HG02642 (cell line): ENCODE measurements at regions not wholly inside any gene's neighbourhood (a gene's known extent, or its start where the extent isn't known, plus 50 kb on each side); places are given as distances from the start of the nearest gene placed in this dataset.
"Not testable (repeated sequence)": the region's sequence is repeated elsewhere in the genome, so short reads cannot be mapped to it uniquely, and the experiment has no call there.

Source experiments
- ATAC-seq: cut with Tn5 transposase; IDR thresholded peaks from one replicate; pipeline ENCODE4 v1.9.1; 2021; ENCODE audit warnings: mild to moderate bottlenecking; ENCODE audit not compliant: unreplicated experiment, poor library complexity

DNA sequence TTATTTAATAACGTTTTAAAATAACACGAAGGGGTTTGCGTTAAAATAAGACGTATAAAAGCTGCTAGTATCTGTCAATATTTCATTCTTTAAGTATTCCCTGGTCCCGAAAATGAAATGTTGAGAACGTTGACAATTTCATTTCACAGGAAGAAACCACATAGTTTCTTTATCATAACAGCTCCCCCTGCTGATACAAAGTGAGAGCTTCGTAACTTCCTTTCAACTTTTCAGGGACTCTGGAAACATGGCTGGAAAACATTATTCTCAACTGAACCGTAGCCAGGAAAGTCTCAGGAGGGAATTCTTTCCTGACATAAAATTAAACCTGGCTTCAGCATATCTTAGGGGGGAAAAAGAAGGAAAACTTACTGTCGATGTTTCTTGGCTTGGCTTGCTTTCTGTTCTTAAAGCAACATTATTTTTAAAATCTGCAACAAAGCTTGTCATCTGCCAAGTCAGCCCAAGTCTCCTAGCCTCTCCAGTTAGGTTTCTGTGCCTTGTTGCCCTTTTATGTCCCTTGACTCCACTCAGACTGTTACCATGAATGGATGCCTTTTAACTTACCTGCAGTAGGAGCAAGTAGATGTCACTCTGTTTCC lies 122.9 kb upstream of the DAB2 start:
- no peak for ATAC-seq

DNA sequence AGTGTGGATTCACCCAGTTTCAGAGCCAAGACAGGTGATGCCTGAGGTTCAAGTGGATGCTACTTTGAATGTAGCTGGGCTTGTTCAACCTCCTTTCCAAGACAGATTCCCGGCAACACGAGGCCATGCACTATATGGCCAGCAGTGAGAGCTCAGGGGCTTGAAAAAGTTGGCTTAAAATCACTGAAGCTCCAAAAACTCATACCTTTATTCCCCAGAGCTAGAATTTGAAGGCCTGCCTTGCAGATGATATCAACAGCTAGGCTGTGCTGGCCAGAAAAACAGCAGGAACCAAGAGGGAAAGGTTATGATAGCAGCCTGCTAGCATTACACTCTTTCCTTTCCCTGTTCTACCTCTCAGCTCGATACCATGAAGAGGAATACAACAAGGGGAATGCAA lies 120.2 kb upstream of the DAB2 start:
- ATAC-seq, result no peak

DNA sequence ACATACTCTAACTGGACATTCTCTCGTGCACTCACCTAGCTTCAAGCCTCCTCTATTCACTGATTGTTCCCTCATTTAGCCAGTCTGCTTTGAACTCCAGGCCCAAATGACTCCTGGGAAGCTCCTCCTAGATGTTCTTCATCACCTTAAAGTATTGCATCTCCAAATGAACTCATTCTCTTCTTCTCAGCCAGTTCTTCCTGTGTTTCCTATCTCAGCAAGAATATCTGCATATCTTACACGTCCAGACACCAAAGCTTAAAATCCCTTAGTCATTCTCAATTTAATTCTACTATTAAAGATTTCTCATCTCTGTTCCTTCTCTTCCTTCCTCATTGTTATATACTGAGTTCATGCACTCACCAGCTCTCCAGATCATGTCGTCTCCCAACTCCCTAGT lies 118.6 kb upstream of the DAB2 start:
- ATAC-seq, result no peak

DNA sequence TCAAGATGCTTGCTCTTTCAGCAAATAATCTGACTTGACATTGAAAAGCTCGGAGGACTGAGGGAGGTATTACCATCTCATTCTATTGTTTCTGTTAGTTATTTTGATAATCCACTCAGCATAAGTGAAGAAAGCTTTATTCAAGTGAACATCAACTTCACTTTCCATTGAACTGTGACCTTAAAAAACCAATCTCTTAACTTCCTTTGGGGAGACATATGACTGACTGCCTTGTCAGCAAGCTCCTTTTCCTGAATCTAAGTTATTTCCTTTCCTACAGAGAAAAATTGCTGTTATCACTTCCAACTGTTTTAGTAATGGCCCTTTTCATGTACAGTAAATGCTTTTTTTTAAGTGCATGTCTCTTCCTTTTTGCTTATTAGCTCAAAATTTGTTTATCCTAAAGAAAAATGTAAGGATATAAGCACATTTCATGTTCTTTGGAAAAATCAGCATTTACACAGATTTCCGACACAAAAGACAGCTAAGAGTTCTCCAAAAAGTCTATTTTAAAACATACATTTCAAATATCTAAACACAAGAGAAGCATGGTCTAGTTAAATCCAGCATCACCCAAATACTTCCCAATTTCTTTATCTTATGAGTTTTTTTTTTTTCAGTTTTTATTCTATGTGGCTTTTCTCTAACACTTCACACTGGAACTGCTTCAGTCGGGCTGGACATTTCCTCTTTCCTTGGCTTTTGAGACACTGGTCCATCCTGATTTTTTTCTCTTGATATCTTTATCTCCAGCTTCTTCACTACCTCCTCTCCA lies 117.9 kb upstream of the DAB2 start:
- ATAC-seq, result no peak

DNA sequence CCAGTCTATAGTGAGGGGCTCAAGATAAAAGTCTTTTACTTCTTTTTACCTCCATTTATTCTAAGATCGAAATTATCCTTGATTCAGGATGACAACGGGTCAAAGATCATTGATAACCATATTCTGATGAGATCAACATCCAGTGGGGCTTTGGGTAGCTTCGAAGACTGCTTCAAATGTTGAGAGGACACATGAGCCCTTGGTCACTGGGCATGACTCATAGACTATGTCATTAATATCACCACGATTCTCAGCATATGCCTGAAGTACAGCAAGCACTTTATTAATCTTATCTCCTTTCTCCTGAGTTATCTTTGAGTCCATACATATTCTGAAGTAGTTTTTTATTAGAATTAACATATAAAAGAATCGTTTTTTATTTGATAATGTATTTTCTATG lies 117.1 kb upstream of the DAB2 start:
- ATAC-seq, result no peak

DNA sequence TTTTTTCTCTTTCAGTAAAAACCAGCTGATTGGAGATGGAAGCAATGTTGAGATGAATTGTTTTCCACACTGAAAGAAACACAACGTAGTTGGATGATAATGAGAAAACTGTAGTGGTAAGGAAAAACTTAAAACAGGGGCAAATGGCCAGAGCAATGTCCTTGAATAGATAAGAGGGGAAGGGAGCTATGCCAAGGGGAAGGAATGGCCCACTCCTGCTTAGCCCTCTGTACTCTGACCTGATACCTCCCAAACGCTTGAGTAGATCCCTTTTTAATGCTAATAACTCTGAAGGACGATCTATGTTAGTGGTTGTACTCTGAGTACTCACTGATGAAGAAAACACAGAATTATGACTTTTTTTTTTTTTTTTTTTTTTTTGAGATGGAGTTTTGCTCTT lies 114.7 kb upstream of the DAB2 start:
- ATAC-seq, result no peak

DNA sequence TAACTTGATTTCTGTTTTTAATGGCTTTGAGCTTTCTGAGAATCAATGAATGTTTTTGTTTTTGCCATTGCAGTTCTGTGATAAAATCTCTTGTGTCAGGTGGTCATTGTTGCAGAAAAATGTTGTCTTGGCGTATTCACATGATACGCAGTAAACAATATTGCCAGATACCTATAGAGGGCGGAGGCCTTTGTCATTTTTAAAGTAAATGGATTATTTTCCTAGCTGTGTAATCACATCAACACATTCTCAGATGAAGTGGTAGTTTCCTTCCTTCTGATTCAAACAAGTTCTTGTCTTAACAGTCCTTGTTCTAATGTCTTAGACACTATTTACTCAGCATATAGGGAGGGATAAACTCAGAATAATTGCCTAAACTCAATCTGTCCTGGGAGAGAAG lies 109.9 kb upstream of the DAB2 start:
- ATAC-seq, result no peak

DNA sequence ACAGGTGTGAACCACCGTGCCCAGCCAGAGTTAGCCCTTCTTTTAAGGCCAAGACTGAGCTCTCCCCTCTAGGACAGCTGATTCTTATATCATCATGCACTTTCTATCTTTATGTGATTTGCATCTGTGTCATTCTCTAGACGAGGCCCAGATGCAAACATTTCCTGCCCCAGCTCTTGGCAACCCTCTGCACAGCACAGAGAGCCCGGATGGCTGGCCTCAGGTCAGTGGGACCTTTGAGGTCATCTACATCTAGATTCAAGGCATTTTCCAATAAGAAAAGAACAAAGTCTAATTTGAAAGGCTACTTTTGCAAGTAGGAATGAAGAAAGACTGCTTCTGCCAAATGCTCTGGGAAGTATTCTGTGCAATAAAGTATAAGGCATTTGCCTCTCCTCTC lies 109.0 kb upstream of the DAB2 start:
- ATAC-seq, result no peak

DNA sequence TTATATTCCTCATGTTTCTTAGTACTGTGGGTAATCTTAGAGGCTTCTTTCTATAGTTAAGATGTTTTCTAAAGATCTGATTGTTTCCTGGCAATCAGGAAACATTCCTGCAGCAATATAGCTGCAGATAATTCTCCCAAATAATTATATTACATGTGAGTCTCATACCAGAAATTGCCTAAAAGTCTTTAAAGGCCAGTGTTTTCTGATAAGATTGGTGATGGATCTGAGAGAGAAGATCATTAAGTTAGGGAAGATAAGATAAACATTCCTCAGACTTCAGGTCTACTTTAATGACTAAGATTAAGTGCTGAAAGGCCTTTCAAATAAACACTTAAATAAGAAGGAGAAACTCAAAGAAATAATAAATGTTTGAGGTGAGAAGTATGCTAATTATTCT lies 107.7 kb upstream of the DAB2 start:
- ATAC-seq, result no peak

DNA sequence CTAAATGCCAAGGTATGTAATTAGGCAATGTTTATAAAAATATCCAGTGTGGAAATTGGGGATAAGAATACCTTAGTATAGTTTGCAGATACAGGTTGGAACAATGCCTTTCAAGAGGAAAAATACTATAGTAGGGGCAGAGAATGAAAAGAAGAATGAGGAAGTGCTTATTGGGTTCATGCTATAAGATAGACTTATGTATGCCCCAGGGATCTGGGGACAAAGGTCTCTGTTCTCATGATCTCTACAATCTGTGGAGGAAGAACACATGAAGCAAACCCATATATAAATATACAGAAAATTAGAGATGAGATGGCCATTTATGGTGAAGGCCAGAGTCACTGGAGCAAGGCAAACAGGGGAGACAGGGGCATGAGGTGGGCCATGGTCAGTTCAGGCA lies 106.5 kb upstream of the DAB2 start:
- ATAC-seq, result no peak

DNA sequence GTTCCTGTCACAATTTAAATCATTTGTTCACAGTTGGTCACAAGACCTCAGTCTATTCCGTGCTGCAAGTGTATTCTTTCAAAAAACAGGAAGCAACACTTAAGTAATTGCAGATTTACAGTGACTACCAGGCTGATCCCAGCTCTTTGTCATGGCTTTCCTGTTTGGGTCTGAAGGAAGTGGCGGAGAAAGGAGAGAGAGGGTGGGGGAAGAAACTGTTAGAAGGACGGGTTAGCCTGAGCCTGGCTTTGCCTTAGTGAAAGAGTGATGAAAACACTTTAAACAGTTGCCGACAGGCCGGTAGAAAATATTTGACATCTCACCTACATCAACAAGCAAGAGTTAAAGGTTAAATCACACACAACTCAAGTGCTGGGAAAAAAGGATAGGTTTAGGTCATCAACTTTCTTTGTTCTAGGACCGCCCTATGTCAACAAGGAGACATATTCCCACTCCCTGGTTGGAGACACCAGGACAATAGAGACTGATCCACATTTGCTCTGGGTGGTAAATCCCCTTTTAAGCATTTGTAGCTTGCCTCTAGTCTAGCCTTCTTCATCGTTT lies 102.2 kb upstream of the DAB2 start:
- no peak for ATAC-seq

DNA sequence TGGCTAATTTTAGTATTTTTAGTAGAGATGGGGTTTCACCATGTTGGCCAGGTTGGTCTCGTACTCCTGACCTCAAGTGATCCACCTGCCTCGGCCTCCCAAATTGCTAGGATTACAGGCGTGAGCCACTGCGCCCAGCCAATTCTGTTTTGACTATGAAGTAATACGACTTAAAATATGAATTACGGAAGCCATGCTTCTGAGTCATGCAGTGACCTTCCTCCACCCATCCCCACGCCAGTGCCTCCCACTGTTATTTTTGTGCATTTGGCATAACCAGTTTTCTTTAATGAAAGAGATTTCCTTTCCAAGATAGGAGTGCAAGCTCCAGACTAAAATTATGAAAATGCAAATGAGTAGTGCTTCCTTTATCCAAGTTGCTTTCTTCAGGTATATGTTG lies 101.0 kb upstream of the DAB2 start:
- ATAC-seq, result not testable (repeated sequence)

DNA sequence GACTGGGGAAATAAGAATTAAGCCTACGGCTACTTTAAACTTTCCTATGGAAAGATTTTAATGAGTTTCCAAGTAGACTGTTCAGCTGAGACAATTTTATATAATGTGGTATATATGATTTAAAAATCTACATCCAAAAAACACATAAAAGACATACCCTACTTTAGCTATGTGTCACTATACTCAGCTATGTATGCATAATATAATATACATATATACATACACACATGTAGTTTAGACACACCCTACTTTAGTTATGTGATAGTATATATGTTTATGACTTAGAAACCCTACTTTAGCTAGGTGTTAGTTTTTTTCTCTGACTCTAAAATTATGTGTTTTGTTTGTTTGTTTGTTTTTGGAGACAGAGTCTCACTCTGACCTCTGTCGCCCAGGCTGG lies 100.5 kb upstream of the DAB2 start:
- no peak for ATAC-seq

DNA sequence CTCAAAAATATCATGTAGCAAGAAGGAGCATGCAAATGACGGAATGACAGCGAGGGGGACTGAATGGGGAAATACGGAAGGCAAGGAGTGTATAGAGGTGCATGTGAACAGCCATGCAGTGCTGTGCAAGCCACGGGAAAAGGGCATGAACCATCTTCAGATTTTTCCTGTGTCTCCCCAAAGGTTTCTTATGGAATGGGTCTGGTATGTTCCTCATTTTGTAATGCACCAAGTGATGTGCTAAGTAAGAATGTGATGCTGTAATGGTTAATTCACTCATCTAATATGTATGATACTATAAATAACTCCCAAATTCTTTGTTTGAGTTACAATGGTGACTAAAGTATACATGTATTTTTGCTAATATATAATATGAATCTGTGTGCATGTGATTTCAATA lies 99.0 kb upstream of the DAB2 start:
- no peak for ATAC-seq

DNA sequence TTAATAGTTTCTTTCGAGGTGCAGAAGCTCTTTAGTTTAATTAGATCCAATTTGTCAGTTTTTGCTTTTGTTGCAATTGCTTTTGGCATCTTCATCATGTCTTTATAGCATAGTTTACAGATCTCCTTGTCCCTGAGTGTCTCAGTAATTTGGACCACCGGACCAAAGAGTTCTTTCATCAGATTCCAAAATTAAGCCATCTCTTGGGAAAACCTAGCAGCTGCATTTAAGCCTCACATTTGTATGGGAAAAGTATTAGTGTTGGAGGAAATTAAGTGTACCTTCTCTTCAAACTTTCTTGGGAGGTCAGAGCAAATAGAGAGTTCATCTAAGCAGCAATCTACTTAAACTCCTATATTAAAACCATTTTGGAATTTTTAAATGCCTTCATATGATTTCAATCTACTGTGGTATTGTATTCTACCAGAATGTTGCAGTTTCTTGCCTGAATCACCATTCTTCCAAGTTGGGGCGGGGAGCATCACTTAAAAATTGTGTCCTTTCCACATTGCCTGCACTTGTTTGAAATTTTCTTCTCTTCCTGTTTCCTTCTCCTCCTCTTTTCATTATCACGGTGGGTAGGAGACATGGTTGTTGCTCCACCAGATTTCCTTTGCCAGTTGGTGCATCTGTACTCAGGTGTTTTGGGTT lies 97.3 kb upstream of the DAB2 start:
- no peak for ATAC-seq

DNA sequence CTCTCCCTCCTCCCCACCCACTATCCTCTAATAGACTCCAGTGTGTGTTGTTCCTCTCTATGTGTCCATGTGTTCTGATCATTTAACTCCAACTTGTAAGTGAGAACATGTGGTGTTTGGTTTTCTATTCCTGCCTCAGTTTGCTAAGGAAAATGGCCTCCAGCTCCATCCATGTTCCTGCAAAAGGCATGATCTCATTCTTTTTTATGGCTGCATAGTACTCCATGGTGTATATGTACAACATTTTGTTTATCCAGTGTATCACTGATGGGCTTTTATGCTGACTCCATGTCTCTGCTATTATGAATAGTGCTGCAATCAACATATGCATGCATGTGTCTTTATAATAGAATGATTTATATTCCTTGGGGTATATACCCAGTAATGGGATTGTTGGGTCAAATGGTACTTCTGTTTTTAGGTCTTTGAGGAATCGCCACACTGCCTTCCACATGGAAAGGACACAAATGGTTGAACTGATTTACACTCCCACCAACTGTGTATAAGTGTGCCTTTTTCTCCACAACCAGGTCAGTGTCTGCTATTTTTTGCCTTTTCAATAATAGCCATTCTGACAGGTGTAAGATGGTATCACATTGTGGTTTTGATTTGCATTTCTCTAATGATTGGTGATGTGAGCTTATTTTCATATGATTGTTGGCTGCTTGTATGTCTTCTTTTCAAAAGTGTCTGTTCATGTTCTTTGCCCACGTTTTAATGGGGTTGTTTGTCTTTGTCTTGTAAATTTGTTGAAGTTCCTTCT lies 96.5 kb upstream of the DAB2 start:
- no peak for ATAC-seq

DNA sequence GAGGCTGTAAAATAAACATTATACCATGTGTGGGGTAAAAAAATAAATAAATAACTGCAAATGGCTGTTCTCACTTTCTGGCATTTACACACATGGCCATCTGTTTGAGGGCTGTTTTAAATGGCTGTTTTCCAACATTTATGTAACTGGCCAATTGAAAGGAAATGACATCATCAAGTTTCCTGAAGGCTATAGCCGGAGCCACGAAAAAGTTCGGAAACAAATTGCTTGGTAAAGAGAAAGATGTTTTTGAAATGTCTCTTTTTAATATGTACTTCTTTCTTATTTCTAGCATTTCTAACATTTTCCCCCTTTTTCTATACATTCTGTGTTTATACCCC lies 95.4 kb upstream of the DAB2 start:
- ATAC-seq, result no peak

DNA sequence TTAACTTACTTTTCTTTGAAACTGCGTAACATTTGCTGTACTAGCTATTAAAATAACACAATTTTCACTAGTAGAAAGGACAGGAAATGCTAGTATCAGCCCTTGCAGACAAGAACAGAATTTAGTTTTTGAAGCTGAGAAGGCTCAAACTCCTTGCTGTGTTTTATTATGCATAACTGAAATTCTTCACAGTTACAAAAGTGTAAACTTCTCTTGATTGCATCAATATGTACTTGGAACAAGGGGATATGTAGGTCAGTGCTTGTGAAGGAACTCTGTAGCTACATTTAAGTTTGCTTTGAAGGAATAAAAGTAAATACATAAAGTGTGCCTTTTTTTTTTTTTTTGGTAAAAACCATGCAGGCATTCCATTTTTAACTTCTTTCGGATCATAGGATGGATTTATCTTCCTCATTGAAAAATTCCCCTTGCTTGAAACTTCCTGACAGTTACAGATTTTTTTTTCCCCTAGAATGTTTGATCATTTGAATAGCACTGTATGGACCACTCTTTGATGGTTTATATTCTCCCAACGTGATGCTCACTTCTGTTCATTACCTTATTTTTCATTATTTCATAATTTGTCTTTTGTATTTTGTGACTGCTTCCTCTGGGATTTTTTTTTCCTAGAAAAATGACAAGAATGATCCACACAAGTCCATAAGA lies 94.9 kb upstream of the DAB2 start:
- ATAC-seq, result no peak

DNA sequence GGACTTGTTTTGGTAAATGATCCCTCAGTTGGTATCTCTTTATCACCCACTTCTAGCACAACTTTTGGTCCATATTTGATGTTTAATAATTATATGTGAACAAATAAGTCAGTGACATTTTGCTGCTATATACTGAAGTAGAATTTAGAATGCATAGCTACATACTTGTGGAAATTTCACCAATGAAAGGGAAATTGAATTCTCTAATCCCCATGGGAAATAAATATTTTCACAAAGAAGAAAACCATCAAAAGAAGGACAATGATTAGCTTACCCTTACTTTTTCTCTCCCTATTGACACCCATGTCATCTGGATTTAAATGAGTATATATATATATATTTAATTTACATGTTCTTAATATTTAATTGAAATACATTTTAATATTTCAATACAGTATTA lies 94.3 kb upstream of the DAB2 start:
- ATAC-seq, result no peak

DNA sequence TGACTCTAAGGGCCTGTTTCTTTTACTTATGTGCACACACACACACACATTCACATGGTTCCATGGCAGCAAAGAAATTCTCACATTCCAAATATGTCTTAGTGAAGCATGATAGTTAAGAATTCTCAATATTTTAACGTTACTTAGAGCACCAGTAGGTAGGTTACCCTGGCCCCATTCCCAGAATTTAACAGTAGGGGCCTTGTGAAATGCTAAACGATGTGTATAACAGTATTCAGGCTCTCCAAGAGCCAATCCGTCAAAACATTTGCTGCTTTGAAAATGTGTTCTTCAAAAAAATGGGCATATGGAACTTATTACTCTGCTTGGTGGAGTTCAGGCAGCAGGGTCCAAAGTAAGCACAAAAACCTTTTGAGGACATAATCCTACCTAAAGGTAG lies 93.7 kb upstream of the DAB2 start:
- ATAC-seq, result no peak
